GM19025 (cell line): ENCODE measurements at regions not wholly inside any gene's neighbourhood (a gene's known extent, or its start where the extent isn't known, plus 50 kb on each side); places are given as distances from the start of the nearest gene placed in this dataset.
"Not testable (repeated sequence)": the region's sequence is repeated elsewhere in the genome, so short reads cannot be mapped to it uniquely, and the experiment has no call there.

Source experiments
- ATAC-seq: cut with Tn5 transposase; IDR thresholded peaks from one replicate; pipeline ENCODE4 v1.9.1; 2021; ENCODE audit warnings: mild to moderate bottlenecking, low read depth, moderate library complexity; ENCODE audit not compliant: unreplicated experiment

DNA sequence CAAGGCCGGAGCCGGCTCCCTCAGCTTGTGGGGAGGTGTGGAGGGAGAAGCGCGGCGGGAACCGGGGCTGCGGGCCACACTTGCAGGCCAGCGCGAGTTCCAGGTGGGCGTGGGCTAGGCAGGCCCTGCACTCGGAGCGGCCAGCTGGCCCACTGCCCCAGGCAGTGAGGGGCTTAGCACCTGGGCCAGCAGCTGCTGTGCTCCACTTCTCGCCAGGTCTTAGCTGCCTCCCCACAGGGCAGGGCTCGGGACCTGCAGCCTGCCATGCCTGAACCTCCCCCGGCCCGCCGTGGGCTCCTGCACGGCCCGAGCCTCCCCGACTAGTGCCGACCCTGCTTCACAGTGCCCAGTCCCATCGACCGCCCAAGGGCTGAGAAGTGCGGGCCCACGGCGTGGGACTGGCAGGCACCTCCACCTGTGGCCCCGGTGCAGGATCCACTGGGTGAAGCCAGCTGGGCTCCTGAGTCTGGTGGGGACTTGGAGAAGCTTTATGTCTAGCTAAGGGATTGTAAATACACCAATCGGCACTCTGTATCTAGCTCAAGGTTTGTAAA lies 131.8 kb downstream of the KDR start:
- ATAC-seq = not testable (repeated sequence)

DNA sequence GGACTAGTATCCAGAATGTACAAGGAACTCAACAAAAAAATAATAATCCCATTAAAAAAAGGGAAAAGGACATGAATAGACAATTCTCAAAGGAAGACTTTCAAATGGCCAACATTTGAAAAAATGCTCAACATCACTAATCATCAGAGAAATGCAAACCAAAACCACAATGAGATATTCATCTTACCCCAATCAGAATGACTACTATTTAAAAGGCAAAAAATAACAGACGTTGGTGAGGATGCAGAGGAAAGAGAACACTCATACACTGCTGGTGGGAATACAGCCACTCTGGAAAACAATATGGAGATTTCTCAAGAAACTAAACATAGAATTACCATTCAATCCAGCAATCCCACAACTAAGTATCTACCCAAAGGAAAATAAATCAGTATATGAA lies 133.1 kb downstream of the KDR start:
- ATAC-seq = no peak

DNA sequence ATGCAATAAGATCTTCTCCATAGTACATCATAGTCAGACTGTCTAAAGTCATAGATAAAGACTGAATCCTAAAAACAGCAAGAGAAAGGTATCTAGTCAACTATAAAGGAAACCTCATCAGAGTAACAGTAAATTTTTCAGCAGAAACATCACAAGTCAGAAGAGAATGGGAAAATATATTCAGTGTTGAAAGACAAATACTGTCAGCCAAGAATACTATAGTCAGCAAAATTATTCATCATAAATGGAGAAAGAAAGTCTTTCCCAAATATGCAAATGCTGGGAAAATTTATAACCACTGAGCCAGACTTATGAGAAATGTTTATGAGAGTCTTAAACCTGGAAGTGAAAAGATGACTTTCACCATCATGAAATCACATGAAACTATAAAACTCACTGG lies 136.7 kb downstream of the KDR start:
- ATAC-seq = no peak

DNA sequence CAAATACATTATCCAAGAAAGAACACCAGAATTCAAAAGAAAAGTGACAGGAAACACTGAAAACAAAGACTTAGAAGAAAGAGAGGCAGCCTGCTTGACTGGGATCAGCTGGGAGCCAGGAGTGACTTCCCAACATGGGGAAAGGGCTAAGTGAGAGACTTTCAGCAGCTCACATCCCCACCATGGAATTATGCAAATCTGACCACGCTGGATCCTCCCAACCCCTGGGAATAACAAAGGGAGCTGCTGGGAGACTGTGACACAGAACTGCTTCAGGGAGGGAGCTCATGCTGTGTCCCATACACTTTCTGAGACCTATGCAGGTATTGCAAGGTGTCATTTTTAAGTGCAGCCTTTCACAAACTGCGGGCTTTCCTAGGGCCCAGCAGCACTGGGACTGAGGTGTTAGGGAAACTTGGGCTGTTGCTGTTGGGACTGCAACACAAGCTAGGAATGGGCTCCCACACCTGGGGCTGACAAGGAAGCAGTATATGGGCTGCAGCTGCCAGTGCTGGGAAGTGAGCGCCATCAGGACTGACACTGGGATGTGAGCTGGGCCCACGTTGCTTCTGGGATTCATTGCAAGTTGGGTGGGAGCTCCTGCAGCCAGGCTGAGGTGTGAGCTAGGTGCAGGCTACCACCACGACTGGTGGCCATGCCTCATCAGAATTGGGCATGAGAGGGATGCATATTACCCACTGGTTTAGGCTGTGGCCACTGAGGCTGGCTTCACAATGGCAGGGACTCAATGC lies 139.1 kb downstream of the KDR start:
- no peak for ATAC-seq

DNA sequence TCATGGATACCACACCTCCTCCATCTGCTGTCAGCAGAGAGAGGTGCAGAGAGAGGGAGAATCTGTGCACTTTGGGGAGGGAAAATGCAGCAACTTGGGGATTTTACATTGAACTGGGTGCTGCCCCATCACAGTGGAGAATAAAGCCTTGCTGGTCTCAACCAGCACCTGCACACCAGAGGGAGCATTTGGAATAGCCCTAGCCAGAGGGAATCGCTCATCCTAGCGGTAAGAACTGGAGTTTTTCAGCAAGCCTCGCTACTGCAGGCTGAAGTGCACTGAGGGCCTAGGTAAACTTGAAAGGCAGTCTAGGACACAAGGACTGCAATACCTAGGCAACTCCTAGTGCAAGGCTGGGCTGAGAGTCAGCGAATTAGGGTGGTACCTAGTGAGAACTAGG lies 148.7 kb downstream of the KDR start:
- no peak for ATAC-seq

DNA sequence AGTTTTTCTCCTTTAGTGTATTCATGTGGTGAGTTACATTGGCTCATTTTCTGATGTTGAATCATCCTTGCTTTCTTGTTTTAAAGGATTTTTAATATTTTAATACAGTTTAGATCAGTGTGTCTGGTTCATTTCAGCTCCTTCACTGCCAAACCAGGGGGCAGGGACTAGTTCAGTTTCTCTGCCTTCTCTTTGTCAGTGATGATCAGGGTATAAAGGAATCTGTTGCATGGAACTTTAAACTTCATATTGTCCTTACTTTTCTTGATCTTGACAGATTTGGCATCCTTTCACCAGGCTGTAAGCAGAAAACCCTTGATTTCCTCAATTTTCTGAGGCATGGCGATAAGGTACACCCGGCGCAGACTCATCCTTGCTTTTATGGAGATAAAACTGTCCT lies 149.4 kb downstream of the KDR start:
- ATAC-seq = no peak

DNA sequence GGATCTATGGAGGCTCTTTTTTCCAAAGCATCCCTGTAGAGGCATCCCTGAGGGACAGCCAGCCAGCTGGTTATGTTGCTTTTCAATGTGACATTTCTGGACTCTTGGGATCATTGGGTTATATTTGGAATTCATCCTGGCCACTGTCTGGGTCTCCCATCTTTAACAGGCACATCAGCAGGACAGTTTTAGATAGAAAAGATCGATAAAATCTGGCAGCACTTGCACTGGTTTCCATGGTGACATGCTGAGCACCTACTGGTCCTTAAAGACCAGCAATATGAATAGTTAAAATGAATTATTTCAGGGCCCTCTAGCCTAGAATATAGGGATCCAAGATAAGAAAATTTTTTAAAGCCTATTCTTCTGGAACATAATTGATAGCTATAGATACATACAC lies 151.6 kb downstream of the KDR start:
- no peak for ATAC-seq

DNA sequence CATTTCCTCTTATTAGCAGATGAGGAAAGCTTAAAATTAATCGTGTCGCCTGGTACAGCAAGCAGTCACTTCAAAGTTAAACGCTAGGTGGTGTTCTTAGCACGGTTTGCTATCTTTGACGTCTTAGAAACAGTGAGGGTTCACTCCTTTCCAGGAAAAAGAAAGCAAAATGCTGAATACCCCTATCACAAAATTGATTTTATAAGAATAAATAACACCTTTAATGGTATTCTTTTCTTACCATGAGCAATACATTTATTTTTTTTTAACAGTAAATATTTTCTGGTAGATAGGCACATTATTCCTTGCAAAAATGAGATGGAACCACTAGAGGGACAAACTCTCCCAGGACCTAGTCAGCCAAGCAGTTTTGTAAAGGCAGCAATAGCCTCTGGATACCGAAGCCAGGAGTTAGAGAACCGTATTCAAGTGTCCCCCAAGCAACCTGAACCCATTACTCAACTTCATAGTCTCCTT lies 153.9 kb downstream of the KDR start:
- ATAC-seq = no peak

DNA sequence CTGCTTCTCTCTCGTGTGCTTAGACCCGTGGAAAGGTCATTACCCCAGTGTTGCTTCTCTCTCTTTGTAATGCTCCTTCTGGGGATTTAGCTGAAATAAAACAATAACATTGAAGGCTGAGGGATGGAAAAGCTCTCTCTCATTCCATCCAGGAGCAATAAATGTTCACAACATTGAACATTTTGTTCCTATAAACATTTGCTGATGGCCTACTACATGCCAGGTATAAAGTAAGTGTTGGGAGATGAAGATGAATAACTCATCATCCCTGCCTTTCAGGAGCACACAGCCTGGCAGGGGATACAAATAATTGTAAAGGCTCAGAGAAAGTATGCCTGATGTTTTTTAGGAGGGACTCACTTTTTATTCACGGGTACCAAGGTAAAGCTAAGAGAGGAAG lies 158.1 kb downstream of the KDR start:
- ATAC-seq = no peak

DNA sequence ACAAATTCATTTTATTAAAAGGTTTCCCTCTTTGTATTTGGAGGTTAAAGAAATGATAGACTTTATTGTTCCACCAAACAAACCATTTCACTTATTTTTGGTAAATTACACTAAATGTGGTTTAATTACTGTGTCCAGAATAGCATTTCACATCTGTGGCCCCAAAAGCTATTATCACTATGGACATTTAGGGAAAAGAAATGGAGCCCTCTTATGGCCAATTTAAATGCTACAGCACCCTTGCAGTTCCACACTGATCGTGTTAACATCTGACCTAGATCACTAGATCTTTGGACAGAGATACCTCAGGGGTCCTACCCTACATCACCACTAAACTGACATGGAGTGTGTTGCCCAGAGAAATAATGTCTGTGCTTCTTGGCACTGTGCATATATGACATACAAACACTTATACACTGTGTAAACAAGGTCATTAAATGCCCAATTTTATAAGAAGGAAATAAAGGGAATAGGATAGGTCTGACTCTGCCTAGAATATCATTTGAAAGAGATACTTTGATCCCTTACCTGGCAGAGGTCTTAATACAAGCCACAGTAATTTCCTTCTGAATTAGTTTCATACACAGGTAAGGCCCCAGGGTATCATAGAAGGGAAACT lies 163.9 kb downstream of the KDR start:
- ATAC-seq = no peak

DNA sequence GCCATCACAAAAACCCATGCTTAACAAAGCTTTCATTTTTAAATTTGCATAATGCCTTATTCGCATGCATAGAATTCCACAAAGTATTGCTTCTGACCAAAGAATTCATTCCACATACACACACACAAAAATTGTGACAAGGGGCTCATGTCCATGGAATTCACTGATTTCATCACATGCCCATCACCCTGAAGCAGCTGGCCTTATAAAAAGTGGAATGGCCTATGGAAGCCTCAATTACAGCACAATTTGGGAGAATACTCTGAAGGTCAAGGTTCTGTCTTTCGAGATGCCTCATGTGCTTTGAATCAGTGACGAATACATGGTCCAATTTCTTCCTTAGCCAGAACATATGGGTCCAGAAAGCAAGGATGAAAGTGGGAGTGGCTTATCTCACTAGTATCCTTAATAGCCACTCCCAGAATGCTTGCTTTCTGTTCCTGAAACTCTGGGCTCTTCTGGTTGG lies 165.7 kb downstream of the KDR start:
- no peak for ATAC-seq

DNA sequence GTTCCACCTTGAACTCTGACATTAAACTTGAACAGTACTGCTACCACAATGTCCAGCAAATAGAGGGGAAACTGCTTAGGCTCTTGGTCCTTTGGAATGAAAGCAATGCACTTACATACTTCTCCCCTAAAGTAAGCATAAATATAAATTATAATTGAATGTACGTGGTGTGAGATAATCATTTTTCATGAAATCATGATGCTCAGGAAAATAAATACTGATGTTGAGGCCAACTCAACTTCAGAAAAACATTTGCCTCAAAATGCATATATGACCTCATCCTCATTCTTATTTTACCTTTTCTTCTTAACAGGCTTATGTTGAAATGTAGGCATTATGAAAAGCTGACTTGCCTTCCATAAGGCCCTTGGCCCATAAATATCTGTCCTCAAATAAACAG lies 166.3 kb downstream of the KDR start:
- no peak for ATAC-seq

DNA sequence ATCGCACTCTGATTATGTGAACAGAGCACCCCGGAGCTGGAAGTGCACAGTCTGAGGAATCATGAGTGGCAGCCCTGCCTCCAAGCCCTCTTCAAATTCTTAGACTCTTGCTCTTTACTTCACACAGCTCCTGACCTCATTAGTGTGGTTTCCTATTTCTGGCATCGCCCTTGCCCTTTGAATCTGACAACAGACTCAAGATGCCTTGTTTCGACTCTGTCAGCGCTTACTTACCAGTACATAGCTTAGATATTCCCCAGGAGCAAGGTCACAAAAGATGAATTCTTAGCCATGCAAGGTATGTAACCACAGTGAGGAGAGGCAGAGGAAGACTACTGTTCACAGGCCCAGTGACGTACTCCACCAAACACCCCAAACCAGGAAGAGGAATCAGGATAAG lies 167.2 kb downstream of the KDR start:
- ATAC-seq = no peak

DNA sequence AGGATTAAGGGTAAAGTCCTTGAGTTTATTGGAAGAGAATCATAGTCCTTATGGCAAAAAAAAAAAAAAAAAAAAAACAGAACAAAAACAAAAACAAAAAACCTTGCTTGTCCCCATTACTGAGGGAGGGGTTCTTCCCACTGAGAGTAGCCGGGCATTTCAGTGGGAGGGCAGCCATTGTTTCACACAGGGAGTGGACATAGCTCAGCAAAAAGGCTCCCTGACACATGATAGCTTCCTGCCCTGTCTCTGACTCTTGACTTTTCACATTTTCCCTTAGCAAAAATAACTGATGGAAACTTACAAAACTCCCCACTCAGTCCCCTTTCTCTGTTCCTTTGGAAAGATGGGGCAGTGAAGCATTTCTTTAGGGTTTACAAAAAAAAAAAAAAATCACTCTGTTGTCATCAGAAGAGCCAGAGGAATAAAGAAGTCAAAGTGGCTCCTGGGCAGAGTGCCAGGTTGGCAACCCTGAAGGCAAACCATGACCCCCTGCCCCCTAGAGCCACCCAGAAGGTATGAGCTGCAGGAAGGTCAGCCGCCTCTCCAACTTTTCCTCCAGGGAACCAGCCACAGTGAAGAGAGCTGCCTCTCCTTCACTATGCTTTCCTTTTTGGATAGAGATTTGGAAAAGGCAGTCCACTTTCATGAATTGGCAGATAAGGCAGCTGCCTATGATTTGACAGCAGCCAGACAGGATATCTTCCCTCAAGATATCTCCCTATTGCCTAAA lies 170.6 kb downstream of the KDR start:
- ATAC-seq = no peak

DNA sequence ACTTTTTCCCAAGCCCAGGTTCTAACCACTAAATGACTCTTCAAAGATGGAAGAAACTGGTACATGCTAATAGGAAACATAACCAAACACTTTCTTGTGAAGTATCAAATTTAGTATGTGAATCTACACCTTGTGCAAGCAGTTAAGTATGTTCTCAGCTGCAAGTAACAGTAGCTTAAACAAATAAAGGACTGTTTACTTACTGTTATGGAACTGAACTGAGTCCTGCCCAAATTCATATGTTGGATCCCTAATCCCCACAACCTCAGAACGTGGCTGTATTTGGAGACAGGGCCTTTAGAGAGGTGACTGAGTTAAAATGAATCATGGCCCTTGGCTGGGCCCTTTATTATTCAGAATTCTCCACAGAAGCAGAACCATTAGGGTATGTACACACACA lies 178.7 kb downstream of the KDR start:
- ATAC-seq = no peak

DNA sequence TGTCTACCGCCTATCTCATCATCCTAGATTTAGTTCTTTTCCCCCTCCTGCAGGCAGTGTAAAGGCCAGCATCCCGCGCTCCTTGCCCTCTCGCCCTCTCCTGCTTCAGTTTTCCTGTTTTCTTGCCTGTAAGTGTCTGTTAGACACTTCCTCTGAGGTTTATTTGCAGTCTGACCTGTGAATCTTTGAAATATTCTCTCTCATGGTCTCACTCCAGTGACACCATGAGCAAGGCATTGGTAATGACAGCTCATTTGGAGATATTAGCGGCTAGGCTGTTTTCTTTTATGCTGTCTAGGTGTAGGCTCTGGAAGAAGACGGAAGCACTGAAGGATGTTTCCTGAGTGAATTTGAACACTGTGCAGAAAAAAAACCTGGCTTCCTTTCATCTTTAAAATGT lies 179.6 kb downstream of the KDR start:
- ATAC-seq = no peak

DNA sequence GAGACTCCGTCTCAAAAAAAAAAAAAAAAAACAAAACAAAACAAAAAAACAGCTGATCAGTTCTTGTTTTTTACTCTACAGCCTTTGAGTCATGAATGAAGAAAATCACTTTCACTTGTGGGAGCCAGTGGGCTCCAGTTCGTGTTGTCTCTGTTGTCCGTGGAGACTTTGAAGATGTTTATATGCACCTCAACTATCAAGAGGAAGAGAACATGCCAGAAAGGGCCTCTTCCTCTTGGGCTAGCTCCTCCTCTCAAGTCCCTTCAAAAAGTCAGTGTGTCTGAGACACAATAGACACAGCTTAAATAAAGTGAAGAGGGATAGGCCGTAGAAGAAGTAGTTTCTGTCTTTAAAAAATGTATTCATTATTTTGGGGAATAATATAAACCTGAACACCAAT lies 182.7 kb downstream of the KDR start:
- no peak for ATAC-seq

DNA sequence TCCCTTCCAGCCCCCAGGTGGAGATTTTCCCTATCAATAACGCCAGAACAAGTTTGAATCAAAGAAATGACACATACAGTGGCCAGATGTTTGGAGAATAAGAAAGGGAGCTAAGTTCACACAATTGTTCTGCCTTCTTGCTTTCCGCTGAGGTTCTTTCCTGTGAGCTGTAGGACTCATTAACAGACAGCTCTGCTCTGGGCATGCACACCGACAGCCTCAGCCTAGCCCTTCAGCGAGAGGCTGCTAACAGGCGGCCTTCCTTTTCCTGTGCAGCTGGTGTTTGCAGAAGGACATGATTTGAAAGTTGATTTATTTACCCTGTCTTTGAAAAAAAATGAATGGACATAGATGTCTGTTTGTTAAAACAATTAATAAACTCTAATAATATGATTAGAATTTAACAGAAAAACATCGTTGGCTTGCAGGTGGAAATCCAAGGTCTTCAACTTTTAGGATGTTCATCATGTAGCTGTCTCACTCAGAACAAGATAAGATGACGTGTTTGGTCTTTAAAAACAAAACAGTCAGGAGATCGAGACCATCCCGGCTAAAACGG lies 183.3 kb downstream of the KDR start:
- ATAC-seq = no peak

DNA sequence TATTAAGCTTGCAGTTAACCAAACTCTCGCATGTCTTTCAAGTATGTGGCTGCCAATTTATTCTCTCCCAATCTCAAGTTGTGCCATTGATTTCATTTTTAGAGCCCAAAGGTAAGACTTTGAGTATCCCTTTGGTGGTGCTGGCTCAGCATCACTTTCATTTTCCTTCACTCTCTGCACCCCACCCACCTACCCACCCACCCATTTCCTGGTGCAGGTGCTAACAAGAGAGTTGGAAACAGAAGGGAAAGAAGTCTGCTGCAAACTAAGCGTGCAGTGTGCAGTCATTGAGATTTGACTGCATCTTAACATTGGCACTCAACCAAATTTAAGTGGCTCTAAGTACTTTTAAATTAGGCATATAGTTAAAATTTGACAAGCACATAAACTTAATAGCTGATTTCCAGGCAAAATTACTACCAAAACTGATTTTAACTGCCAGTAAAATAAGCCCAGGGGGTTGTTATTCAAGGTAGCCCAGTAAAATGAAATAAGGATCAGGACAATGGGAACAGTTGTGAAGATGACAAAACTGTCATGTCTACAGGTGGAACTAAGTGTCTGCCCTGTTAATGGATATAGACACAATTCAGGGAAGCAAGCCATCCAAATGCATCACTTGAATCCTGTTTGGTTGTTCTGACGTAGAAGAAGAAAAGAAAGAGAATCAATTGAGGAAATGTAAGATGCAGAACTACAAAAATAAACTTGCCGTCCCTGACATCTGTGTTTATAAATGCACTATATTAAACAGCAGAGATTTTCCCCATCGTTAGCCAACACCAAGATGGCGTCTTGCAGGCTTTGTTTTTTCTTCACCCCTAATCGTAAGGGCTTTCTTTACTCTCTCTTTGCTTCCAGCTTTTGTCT lies 184.2 kb downstream of the KDR start:
- no peak for ATAC-seq

DNA sequence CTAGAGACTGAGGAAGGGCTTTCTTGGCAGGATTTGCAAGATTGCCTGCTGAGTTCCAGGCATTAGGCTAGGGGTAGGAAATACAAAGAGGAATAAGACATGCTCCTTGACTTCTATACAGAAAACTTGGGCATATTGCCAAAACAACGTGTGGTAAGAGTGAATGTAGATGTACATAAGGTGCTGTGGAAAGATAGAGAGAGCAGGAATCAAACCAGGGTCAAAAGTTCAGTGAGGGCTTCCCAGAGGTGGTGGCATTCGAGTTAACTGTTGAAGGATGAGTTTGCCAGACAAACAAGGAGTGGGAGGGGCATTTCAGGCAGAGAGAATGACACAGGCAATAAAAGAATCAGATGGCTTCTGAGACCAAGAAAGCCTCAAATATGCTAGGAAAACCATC lies 187.9 kb downstream of the KDR start:
- ATAC-seq = no peak
